ENCODE measurements at regions not wholly inside any gene's neighbourhood (a gene's known extent, or its start where the extent isn't known, plus 50 kb on each side); places are given as distances from the start of the nearest gene placed in this dataset.
A peak's percentile ranks its signal among the peaks of the same experiment; 100 is the strongest.
"Not testable (repeated sequence)": the region's sequence is repeated elsewhere in the genome, so short reads cannot be mapped to it uniquely, and the experiment has no call there.

DNA sequence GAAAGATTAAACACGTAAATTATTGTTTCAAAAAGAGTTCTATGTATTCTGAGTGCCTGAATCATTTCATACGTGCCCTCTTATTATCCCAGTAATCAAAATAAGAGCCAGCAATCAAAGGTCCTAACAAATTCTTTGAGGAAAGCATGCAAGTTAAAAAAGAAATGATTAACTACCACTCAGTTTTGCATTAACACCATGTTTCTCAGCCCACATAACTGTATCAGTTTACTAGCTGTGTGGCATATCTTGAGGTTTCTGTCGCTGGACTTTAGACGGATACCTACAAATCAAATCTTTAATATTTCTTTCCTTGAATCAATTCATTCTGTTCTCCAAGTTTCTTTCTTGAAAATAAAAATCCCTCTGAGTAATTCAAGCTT, 668.9 kb upstream of the CHAC2 start:
- DNase-seq: no peak

DNA sequence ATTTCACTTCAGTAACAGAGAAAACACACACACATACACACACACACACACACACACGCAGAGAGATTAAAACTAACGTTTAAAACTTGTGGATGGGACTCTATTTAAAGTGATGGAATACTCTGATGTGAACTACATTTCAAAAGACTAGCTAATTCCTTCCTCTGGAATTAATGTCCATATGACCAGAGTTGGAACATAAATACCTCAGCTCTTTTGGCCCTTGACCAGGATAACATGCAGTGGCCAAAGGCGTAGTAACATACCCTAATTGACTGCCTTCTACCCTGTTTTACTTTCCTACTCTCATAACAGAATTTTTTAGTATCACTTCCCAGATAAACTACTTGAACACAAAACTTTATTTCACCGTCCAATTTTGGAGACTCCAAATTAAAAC, 671.3 kb upstream of the CHAC2 start:
- no peak for DNase-seq

DNA sequence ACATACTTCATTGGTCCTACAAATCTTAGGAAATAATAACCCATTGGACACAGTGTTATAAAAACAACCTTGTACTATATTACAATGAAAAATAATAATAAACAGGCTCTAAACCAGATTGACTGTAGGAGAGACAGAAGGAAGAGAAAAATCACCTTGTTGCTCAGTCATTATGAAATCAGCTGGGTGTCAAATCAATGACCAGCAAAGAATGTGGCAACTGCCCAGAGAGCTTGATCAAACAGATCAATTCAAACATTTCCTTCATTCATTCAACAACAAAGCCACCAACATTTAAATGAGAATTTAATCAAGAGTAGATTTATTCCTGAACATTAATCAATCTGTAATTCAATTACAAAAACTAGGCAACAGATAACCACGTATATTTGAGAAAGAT, 671.9 kb upstream of the CHAC2 start:
- no peak for DNase-seq

DNA sequence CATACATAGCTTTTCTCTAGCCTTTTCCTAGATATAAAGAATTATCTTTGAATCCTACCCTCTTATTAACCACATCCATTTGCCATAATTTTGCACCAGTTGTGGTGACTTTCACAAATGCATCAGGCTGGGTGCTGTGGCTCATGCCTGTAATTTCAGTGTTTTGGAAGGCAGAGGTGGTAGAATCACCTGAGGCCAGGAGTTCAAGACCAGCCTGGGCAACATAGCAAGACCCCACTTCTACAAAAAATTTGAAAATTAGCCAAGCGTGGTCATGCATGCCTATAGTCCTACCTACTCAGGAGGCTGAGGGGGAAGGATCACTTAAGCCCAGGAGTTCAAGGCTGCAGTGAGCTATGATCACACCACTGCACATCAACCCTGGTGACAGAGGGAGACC, 672.4 kb upstream of the CHAC2 start:
- no peak for DNase-seq

DNA sequence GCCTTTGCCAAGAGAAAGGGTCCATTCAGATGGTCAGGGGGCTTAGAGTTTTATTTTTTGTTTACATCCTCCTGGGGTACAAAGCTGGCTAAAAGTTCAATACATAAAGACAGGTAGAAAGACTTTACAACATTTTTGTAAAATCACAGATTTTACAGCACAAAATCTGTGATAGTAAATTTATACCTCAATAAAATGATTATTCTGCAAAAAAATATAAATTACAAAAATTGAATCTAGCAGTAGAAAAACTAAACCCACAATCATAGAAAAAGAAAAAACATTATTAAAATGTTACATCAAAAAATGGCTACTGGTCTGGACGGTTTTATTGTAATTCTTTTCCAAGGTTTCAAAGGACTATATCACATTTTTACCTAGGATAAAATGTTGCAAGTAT, 674.2 kb upstream of the CHAC2 start:
- DNase-seq: no peak

DNA sequence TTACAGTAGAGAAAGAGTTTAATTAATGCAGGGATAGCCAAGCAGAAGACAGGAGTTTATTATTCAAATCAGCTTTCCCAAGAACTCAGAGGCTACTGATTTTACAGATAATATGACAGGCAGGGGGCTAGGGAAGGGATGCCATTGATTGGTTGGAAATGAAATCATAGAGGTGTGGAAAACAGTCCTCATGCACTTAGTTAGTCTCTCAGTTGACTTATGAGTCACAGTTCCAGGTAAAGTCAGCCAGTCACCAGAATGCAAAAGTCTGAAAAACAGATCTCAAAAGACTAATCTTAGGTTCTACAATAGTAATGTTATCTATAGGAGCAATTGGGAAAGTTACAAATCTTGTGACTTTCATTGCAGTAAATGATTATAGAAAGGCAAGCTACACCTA, 676.4 kb upstream of the CHAC2 start:
- DNase-seq: no peak

DNA sequence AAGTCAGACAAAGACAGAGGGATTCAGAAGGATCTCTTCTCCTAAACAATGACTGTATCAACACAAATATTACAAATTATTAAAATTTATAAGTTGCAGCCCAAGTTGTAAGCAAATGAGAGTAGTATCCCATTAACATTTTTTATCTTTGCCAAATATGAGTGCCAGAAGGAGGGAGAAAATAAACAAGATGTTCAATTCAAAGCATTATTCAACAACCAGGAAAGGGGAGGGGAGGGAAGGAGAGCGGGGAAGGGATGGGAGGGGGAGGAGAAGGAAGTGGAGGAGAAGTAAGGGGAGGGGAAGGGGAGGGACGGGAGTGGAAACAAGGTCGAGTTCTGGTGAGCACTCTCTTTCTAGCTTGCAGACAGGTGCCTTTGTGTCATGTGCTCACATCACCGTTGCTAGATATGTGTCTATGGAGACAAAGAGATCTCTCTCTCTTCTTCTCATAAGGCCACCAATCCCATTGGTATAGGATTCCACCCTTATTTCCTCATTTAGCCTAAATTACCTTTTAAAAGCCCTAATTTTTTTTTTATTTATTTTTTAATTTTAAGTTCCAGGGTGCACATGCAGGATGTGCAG, 679.6 kb upstream of the CHAC2 start:
- DNase-seq: no peak

DNA sequence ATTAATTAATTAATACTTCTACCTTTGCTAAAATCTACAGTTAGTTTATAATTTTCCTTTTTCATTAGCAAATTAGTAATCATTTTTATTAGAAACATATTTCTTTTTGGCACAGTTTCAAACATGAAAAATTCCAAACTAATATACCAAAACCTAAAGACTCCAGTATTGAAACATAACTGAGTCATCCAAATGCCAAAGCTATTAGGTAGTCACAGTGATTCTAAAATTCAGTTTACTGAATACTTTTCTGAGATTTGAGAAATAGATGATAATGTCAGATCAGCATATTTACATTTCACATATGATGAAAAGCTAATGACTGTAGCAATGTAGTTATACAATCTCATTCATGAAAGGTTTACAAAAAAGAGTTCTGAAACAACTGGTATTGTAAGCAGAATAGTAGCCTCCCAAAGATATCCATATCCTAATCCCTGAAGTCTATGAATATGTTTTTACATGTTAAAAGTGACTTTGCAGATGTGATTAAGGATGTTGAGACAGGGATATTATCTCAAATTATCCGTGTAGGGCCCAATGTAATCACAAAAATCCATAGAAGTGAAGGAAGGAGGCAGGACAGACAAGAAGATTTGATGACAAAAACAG, 680.2 kb upstream of the CHAC2 start:
- DNase-seq: no peak

DNA sequence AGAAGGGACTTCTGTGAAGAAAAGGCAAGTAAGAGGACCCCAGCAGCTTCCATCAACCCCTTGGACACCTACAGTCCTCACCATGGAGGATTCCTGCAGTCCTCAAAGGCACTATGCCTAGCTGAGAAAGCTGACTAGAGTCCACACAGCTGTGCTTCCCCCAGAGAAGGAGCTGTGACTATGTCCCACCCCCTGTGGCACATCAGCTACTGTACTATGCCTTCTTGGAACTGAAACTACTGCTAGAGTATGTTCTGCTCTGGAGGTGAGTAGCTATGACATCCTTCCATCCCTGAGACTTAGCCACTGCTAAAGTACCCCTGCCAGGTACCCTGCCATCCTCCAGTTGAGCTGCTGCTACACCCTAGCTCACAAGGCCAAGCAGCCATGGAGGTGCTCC, 690.2 kb upstream of the CHAC2 start:
- DNase-seq: no peak

DNA sequence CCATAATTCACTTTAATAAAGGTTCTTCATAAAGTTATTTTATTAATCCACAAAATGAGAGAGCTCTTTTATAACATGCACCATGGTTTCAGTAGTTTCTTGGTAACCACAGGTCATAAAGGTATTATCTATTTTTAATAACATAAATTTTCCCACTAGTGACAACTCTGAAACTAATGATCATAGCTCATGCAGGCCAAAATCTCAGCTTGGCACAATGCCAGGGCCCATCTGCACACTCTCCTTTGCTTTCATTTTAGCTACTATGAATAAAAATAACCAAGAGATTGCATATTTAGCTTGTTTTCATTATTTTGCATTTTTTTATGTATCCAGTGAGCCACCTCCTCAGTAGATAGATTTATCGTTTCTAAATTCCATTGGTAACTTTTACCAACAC, 691.8 kb upstream of the CHAC2 start:
- peak; percentile 15 for DNase-seq

DNA sequence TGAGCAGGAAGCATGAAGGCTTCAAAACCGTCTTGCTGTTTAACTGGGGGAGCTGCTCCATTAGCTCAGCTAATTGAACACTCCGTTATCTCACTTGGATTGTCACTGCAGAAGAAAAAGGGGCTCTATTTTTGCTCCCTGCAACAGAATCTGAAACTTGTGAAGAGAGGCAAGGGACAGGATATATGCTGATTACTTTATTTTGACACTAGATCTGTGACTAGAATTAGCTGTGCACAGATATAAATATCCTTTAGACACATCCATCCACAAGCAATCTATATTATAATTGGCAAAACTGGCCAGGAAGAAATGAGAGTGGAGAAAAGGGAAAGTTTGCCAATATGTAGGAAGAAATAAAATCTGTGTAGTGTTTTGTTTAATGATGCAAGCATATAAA, 700.1 kb upstream of the CHAC2 start:
- no peak for DNase-seq

DNA sequence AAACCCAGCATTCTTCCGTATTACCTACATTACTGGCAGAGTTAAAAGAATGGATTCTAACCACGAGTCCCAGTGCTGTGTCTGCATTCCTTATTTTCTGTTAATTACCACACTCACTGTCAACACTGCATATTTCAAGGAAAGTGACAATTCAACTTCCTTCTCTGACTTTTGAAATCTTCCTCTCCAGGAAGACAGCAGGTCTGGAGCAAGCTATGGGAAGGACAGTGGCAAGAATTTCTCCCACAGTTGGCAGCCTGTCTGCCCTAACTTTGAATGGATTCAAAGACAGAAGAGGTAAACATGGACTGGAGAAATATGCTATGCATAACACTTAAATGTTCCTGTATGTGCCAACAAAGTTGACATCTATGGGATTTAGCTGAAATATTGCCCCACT, 700.5 kb upstream of the CHAC2 start:
- DNase-seq: no peak

DNA sequence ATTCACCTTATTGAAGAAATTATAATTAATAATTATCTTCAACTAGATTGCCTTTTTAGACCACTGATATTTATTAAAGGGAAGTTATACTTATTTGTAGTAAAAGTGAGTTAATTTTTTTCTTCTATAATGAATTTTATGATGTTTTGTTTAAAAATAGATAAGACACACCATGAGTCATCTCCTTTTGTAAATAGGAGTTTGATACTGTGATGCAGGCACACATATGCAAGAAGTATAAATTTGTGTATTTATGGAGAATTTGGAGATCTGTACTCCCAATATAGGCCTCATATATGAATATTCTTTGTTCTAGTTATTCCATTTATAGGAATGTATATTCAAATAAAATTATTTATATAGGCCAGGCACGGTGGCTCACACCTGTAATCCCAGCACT, 703.5 kb upstream of the CHAC2 start:
- no peak for DNase-seq

DNA sequence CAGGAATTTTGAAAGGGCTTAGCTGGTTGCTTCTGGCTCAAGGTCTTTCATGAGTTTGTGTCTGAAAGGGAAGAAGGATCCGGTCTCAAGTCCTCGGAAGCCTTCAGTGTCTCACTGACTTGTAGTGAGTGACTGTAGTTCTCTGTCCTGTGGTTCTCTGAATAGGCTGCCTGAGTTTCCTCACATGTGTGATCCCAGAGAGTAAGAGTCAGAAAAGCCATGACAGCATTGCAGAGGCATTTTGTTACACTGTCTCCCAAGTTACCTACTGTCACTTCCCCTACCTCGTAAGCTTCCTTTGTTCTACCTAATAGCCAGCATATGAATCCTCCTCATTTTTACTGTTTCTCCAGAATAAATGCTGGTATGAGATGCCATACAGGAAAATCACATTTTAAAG, 709.1 kb upstream of the CHAC2 start:
- no peak for DNase-seq

DNA sequence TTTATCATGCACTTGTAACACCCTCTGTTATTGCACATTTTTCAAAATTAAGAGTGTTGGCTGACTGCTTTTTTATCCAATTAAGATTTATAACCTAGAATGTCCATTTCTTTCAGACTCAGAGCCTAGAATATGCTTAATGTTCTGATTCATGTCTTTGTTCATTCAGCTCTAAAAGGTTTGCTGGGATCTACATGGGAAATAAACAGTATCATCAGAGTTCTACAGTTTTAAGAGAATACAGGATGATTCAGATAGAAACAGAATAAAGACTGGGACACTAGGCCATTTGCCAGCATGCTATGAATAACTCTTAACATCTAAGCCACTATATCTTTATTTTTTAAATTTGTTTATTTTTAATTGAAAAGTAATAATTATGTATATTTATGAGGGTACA, 713.7 kb upstream of the CHAC2 start:
- DNase-seq: no peak

DNA sequence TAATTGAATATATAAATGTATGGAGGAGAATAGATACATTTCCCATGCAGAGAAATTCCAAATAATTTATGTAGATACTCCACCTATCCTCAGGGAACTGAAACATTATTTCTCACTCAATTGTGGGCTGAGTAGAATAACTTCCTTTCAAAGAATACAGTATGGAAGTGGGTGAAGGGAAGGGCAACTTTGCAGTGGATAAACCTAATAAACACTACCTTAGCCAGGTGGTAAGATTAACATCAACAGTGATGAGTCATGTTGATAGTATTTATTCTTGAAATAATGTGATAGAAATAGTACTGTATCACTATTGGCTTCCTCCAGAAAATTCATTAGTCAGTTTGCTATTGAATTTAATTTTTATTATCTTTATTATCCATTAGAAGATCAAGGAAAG, 716.4 kb upstream of the CHAC2 start:
- DNase-seq: no peak

DNA sequence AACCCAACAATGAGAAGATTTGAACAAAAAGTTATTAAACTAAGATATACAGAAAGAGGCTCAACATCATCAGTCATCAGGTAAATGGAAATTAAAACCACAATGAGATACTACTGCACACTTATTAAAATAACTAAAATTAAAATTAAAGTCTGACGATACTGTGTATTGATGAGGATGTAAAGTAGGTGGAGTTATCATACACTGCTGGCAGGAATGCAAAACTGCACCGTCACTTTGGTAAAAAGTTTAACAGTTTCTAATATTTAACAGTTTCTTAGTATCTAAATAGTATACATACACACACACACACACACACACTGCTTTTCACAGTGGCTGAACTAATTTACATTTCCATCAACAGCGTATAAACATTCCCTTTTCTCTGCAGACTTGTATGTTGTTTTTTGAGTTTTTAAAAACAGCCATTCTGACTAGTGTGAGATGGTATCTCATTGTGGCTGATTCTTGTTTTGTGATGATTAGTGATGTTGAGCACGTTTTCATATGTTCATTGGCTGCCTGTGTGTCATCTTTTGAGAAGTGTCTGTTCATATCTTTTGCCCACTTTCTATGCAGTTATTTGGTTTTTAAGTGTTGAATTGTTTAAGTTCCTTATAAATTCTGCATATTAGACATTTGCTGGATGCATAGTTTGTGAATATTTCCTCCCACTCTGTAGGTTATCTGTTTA, 726.9 kb upstream of the CHAC2 start:
- no peak for DNase-seq

DNA sequence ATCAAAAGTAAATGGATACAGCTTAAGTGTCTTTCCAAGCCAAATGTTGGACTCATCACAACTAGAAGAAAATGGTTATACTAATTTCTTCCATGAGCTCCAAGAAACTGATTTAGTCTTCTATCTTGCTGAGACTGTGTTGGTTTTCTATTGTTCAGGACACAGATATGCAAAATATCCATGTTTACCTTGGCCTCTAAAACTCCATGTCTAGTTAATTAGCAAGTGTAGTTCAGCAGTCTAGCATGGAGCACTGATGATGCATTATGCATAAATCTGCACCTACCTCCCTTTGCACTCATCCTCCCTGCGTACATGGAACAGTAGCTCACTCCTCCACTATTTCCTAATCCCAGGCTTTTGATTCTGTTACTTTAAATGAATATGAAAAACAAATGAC, 731.4 kb upstream of the CHAC2 start:
- DNase-seq: no peak

DNA sequence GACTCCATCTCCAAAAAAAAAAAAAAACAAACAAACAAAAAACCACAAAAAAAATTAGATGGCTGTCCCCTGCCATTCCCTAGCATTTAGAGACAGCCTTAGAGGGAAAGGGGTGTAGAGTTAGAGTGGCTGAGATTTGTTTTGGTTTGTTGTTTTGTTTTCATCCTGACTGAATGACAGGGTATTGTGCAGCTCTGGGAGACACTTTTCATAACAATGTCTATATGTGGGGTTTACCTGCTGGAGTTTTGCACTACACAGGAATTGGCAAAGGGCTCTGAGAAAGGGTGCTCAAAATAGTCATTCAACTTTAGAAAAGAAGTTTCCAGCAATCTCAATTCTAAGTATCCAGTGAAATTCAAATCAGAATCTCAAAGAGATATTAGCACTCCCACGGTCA, 732.5 kb upstream of the CHAC2 start:
- DNase-seq: no peak

DNA sequence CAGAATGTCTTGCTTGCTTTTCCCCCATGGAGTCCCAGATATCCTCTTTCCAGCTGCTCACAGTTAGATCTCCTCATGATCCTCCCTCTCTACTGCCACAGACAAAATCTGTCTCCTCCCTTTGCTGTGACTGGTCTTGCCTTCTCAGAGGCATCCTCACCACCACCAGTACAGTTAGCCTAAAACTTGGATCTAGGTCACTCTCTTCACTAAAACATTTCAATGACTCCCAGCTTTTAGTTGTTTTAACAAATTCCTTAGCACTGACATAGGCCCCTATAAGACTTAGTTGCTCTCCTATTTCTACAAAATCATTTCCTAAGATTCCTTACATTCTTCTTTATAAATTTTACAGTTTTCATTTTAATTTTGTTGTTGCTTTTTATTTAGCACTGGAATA, 734.2 kb upstream of the CHAC2 start:
- DNase-seq: no peak

DNA sequence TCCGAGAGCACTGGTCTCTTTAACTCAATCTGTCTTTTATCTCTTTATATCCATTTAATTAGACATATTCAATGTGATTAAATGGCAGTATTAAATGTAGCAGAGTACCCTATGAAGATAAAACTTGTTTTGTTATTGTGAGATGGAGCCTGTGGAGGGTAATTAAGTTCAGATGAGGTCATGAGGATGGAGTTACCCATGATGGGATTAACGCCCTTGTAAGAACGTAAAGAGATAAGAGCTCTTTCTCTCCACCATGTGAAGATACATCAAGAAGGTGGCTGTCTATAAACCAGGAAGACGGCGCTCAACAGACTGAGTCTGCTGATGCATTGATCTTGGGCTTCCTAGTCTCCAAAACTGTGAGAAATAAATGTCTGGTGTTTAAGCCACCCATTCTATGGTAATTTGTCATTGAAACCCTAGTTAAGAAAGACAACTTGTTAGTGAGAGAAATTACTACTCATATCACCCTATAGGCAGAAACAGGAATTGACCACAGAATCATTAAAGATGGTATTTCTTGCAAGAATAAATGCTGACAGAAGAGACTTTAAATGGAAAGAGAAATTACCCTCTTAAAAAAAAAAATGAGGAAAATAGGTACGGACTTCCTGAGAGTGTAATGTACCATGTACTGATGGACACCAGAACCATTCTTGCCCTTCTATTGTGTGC, 738.7 kb upstream of the CHAC2 start:
- DNase-seq: no peak

DNA sequence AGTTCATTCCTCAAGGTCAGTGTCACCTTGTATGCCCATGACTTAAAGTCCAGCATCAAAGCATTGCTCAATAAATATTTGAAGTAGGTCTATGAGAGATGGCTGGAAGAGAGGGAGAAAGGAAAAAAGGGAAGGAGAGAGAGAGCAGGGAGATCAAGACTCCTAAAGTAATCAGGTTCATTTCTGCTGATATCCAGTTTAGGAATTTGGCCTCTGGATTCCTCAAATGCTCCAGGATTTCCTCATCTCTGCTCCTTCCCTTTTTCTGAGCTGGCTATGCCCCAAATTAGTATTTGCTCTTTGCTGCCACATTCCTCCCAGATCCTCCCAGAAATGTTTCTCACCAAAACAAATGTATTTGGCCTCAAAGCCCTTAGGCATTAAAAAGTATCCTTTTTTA, 739.4 kb upstream of the CHAC2 start:
- DNase-seq: no peak

DNA sequence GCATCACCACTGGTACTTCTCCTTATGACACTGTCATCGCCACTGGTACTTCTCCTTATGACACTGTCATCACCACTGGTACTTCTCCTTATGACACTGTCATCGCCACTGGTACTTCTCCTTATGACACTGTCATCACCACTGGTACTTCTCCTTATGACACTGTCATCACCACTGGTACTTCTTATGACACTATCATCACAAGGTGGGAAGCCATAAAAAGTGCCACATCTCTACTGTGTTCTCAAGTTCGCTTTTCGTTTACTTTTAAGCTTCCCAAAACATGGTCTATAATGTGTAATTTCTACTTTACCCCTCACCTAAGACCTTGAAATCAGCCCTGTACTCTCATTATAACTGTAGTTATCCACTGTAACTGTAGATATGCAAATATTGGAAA, 745.4 kb upstream of the CHAC2 start:
- not testable (repeated sequence) for DNase-seq

DNA sequence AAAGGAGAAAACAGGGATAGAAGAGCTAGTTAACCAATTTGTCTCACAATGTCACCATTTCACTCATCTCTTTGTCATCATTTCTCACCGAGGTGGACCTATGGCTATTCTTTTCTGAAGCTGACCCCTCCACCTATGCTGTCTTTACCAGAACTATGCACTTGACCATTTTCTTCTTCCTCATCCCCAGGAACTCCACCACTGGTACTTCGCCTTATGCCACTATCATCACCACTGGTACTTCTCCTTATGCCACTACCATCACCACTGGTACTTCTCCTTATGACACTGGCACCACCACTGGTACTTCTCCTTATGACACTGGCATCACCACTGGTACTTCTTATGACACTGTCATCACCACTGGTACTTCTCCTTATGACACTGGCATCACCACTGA, 745.8 kb upstream of the CHAC2 start:
- no peak for DNase-seq

Data from right hindlimb (tissue), 1 donor.